HepG2 (cell line): ENCODE measurements at regions not wholly inside any gene's neighbourhood (a gene's known extent, or its start where the extent isn't known, plus 50 kb on each side); places are given as distances from the start of the nearest gene placed in this dataset.

Experiments used
- ATAC-seq: fragments of 200-7000 bp; cut with Tn5 transposase; 3 replicates; pipeline ENCODE4 v1.9.1; 2020; ENCODE audit warnings: mild to moderate bottlenecking, moderate library complexity
- BruUV-seq: library from RNA; stranded (reverse); fragments of 400-500 nt; replicated peaks from 2 replicates; lab custom pipeline; 2021; lab: Mats Ljungman, UMichigan
- CTCF ChIA-PET: fragments of 300-600 bp; formaldehyde crosslinking; extraction: SDS; loops from one replicate; lab custom pipeline; 2021; ENCODE audit warnings: low total read pairs, inconsistent platforms, low intra/inter-chr PET ratio; lab: Yijun Ruan, JAX
- POLR2A ChIA-PET: fragments of 350-600 bp; sonication (Branson Sonifier 250); formaldehyde crosslinking; loops from one replicate; lab custom pipeline; 2020; ENCODE audit warnings: antibody characterized with exemption, inconsistent platforms; lab: Yijun Ruan, JAX
- DNase-seq: peaks from one replicate; pipeline ENCODE4 v3.0.0-alpha.2; 2015; ENCODE audit warnings: low spot score
- FAIRE-seq: peaks from 3 replicates; lab custom pipeline; 2011; peaks lifted over from hg19 to GRCh38; lab: Jason Lieb, UNC
- H2AFZ ChIP-seq: one replicate; pipeline ENCODE4 v1.6.1; 2011; ENCODE audit warnings: low read length, inconsistent platforms
- H3K27ac ChIP-seq: fragments of 300-600 bp; 3 replicates; pipeline ENCODE4 v1.8.0; 2011; ENCODE audit warnings: mixed run types, mild to moderate bottlenecking, mixed read lengths, low read length, inconsistent platforms; ENCODE audit not compliant: insufficient read depth; ENCODE audit errors: extremely low read length
- H3K27me3 ChIP-seq, 2 experiments: fragments of 200-600 bp in 1 of 2; 2 replicates in 1 of 2; 3 replicates in 1 of 2; pipeline versions ENCODE4 v1.6.0 to v1.8.0; 2011; ENCODE audit warnings: low read length in 2 of 2, mild to moderate bottlenecking in 2 of 2, moderate library complexity in 2 of 2, inconsistent platforms in 1 of 2; ENCODE audit not compliant: insufficient read depth in 2 of 2, control insufficient read depth in 1 of 2
- H3K36me3 ChIP-seq, 2 experiments: fragments of 200-600 bp in 1 of 2; replicated peaks in 1 of 2; 2 replicates in 1 of 2; 3 replicates in 1 of 2; pipeline versions ENCODE4 v1.5.1 to v1.8.0; 2011; ENCODE audit warnings: low read length in 2 of 2, inconsistent platforms in 1 of 2; ENCODE audit not compliant: insufficient read depth in 2 of 2, control insufficient read depth in 1 of 2
- H3K4me1 ChIP-seq: 2 replicates; pipeline ENCODE4 v1.5.1; 2012; ENCODE audit warnings: low read length, inconsistent platforms; ENCODE audit not compliant: insufficient read depth
- H3K4me2 ChIP-seq: 2 replicates; pipeline ENCODE4 v1.6.0; 2011; ENCODE audit warnings: low read depth, low read length, inconsistent platforms
- H3K4me3 ChIP-seq, 3 experiments: fragments of 200-600 bp in 1 of 3; sonication (generic), shearing (Covaris generic) in 1 of 3; replicated peaks in 1 of 3; 2 replicates each; pipeline ENCODE4 v1.5.1; 2011 to 2016; ENCODE audit warnings: low read length in 3 of 3, inconsistent platforms in 2 of 3, low read depth in 2 of 3, mild to moderate bottlenecking in 2 of 3, control low read depth in 1 of 3, mixed read lengths in 1 of 3; ENCODE audit not compliant: insufficient read depth in 1 of 3
- H3K79me2 ChIP-seq: one replicate; pipeline ENCODE4 v1.6.1; 2011; ENCODE audit warnings: low read length, inconsistent platforms; ENCODE audit not compliant: insufficient read depth
- H3K9ac ChIP-seq: 2 replicates; pipeline ENCODE4 v1.6.0; 2011; ENCODE audit warnings: mild to moderate bottlenecking, low read depth, low read length, inconsistent platforms; ENCODE audit not compliant: insufficient read depth
- H3K9me3 ChIP-seq: 2 replicates; pipeline ENCODE4 v1.5.1; 2012; ENCODE audit warnings: mild to moderate bottlenecking, low read length
- H4K20me1 ChIP-seq: 2 replicates; pipeline ENCODE4 v1.6.0; 2011; ENCODE audit warnings: inconsistent platforms, mild to moderate bottlenecking, low read length, moderate library complexity; ENCODE audit not compliant: insufficient read depth
- DR1 ChIP-seq: sonication (generic); formaldehyde crosslinking; IDR thresholded peaks from 2 replicates; pipeline ENCODE4 v1.8.0; 2021; ENCODE audit warnings: mild to moderate bottlenecking, missing genetic modification reagents, inconsistent platforms
- HINFP ChIP-seq: sonication (generic); formaldehyde crosslinking; IDR thresholded peaks from 2 replicates; pipeline ENCODE4 v1.4.0; 2020; ENCODE audit warnings: low read depth, mild to moderate bottlenecking, missing genetic modification reagents
- HIVEP1 ChIP-seq: sonication (generic); formaldehyde crosslinking; IDR thresholded peaks from 2 replicates; pipeline ENCODE4 v1.4.0; 2020; ENCODE audit warnings: mild to moderate bottlenecking, missing genetic modification reagents
- KLF12 ChIP-seq: sonication (generic); formaldehyde crosslinking; IDR thresholded peaks from 2 replicates; pipeline ENCODE4 v1.4.0; 2020; ENCODE audit warnings: missing genetic modification reagents, borderline replicate concordance
- NCOA1 ChIP-seq: sonication (generic); formaldehyde crosslinking; IDR thresholded peaks from 2 replicates; pipeline ENCODE4 v1.9.0; 2021; ENCODE audit warnings: missing genetic modification reagents
- SPEN ChIP-seq: sonication (generic); formaldehyde crosslinking; IDR thresholded peaks from 2 replicates; pipeline ENCODE4 v1.5.1; 2020; ENCODE audit warnings: low read depth, mild to moderate bottlenecking, missing genetic modification reagents
- SUZ12 ChIP-seq: fragments of 150-350 bp; IDR thresholded peaks from 2 replicates; pipeline ENCODE4 v1.6.1; 2014; ENCODE audit warnings: low read depth, low read length
- ZKSCAN1 ChIP-seq: fragments of 150-350 bp; IDR thresholded peaks from 2 replicates; pipeline ENCODE4 v1.6.1; 2014; ENCODE audit warnings: low read length
- ZKSCAN5 ChIP-seq: sonication (generic); formaldehyde crosslinking; IDR thresholded peaks from 2 replicates; pipeline ENCODE4 v1.5.1; 2020; ENCODE audit warnings: mild to moderate bottlenecking, missing genetic modification reagents
- WGBS: methylation state at CpG from one replicate; pipeline ENCODE4 v1.1.6; 2017; ENCODE audit warnings: low lambda C conversion rate; 5-methylcytosine and 5-hydroxymethylcytosine counted together
- in situ Hi-C: cut with HindIII; loops from 2 replicates; pipeline ENCODE4 v1.10.0; 2017; ENCODE audit warnings: low pct_unique_long_range_greater_than_20kb; ENCODE audit not compliant: extremely low pct_ligation_motif_present
- intact Hi-C: fragments of 100-400 bp; cut with micrococcal nuclease; formaldehyde crosslinking; loops from one replicate; pipeline ENCODE4 v1.10.0; 2022; ENCODE audit not compliant: unreplicated experiment
- TF ChIP-seq, protein P1 (sequence below): sonication (generic); formaldehyde crosslinking; conservative IDR thresholded peaks from 2 replicates; pipeline ENCODE4 v1.8.0; 2022; ENCODE audit warnings: low read depth, missing genetic modification reagents
- TF ChIP-seq, protein P2 (sequence below): IDR thresholded peaks from 2 replicates; pipeline ENCODE4 v1.6.1; 2012; ENCODE audit warnings: low read length, improper control_type of control experiment

GRCh38 chr20:53881362-53881761 lies 189.0 kb downstream of the BCAS1 start (continued):
- TF ChIP-seq KLF12 (CRISPR knock-in tag) (no peak), DR1 (no peak), HIVEP1 (CRISPR knock-in tag) (0 out of 2 replicates have a peak, but pooled peaks have one; percentile 30)
- TF ChIP-seq, all 625 proteins: peak for 4

DNA sequence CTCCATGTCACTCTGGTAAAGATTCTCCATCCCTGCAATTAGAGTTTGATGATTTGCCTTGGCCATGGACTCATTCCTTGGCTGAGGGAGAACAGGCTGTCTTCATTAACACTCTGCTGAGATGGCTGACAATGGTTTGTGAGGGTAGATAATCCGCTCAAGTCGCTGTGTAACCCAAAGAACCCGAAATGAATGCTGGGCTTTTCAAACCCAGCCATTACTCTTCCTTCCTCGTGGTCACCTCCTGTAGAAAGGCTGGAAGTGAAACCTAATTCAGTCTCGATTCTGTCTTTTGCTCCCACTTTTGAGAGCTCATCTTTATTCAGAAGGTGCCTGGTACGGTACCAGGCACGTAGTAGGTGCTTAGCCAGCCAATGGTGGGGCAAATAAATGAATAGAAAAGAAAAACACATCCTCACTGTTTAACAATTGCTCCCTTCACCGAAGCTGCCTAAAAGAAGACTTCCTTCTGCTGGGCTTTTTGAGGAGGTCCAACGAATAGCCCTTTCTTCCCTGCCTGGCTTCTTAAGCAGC lies 190.2 kb downstream of the BCAS1 start:
- WGBS, result 74% methylated on average over 9 of the region's 9 CpGs
- Histone ChIP-seq H3K79me2 (no peaks in the 10 kb centered on the region), H2AFZ (peak overlapping the region; percentile 51), H3K27ac (no peak overlapping the region), H3K27me3 (no peaks in the 10 kb centered on the region), H4K20me1 (no peaks in the 10 kb centered on the region), H3K36me3 (no peaks in the 10 kb centered on the region), H3K9ac (no peak overlapping the region), H3K9me3 (no peaks in the 10 kb centered on the region), H3K4me2 (0 out of 2 replicates have a peak overlapping the region, but pooled peaks have one; percentile 5), H3K4me3 (no peak overlapping the region), H3K4me1 (peaks cover 72% of the 10 kb centered on the region)
- in situ Hi-C loops (no loop called here), intact Hi-C loops (no loop called here)
- ATAC-seq, result no peak
- POLR2A ChIA-PET, result interaction anchor here (1.2 to 3.4 kb wide), 7 partner anchors 14 to 286 kb away, joined by 3 to 15 read pairs (median 5); partner anchors contain the start of gene ZNF217
- no TSS peak for BruUV-seq
- 0 out of 2 replicates have a peak, but pooled peaks have one; percentile 36 for TF ChIP-seq SPEN
- TF ChIP-seq NCOA1 (CRISPR knock-in tag), result 0 out of 2 replicates have a peak, but pooled peaks have one; percentile 45
- 0 out of 2 replicates have a peak, but pooled peaks have one; percentile 50 for TF ChIP-seq ZKSCAN1
- TF ChIP-seq, protein P1, sequence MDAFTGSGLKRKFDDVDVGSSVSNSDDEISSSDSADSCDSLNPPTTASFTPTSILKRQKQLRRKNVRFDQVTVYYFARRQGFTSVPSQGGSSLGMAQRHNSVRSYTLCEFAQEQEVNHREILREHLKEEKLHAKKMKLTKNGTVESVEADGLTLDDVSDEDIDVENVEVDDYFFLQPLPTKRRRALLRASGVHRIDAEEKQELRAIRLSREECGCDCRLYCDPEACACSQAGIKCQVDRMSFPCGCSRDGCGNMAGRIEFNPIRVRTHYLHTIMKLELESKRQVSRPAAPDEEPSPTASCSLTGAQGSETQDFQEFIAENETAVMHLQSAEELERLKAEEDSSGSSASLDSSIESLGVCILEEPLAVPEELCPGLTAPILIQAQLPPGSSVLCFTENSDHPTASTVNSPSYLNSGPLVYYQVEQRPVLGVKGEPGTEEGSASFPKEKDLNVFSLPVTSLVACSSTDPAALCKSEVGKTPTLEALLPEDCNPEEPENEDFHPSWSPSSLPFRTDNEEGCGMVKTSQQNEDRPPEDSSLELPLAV (CRISPR knock-in tag), result no peak
- TF ChIP-seq, protein P2, sequence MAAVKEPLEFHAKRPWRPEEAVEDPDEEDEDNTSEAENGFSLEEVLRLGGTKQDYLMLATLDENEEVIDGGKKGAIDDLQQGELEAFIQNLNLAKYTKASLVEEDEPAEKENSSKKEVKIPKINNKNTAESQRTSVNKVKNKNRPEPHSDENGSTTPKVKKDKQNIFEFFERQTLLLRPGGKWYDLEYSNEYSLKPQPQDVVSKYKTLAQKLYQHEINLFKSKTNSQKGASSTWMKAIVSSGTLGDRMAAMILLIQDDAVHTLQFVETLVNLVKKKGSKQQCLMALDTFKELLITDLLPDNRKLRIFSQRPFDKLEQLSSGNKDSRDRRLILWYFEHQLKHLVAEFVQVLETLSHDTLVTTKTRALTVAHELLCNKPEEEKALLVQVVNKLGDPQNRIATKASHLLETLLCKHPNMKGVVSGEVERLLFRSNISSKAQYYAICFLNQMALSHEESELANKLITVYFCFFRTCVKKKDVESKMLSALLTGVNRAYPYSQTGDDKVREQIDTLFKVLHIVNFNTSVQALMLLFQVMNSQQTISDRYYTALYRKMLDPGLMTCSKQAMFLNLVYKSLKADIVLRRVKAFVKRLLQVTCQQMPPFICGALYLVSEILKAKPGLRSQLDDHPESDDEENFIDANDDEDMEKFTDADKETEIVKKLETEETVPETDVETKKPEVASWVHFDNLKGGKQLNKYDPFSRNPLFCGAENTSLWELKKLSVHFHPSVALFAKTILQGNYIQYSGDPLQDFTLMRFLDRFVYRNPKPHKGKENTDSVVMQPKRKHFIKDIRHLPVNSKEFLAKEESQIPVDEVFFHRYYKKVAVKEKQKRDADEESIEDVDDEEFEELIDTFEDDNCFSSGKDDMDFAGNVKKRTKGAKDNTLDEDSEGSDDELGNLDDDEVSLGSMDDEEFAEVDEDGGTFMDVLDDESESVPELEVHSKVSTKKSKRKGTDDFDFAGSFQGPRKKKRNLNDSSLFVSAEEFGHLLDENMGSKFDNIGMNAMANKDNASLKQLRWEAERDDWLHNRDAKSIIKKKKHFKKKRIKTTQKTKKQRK, result no peak
- no peak for TF ChIP-seq SUZ12
- TF ChIP-seq ZKSCAN5 (CRISPR knock-in tag), result 0 out of 2 replicates have a peak, but pooled peaks have one; percentile 51
- TF ChIP-seq HINFP, result peak; percentile 2; the same call in 1 of the 2 replicates
- no peak for DNase-seq
- FAIRE-seq, result peak; percentile 15
- CTCF ChIA-PET, result no interaction called here
